Prostate gland (tissue), 2 donors: ENCODE measurements at regions not wholly inside any gene's neighbourhood (a gene's known extent, or its start where the extent isn't known, plus 50 kb on each side); places are given as distances from the start of the nearest gene placed in this dataset.

Experiments used
- CTCF ChIP-seq, 4 experiments: fragments of 200-600 bp in 2 of 4; fragments of 450-650 bp in 2 of 4; sonication (generic) in 2 of 4; IDR thresholded peaks; 1 replicate in 3 of 4; 2 replicates in 1 of 4; pipeline ENCODE4 v1.5.1; 2016 to 2019; ENCODE audit warnings: antibody characterized with exemption in 4 of 4, mild to moderate bottlenecking in 2 of 4, moderate library complexity in 2 of 4
- POLR2A ChIP-seq: fragments of 450-650 bp; IDR thresholded peaks from one replicate; pipeline ENCODE4 v1.6.1; 2016; ENCODE audit warnings: antibody characterized with exemption, mild to moderate bottlenecking

- TF ChIP-seq POLR2A: no peak
- TF ChIP-seq CTCF (IDR thresholded peaks at IDR 0.05): no peak
These were observed 335.7 kb downstream of the CHRM3 start for GRCh38 chr1:239722035-239722434.
